H1 (cell line): ENCODE measurements at regions not wholly inside any gene's neighbourhood (a gene's known extent, or its start where the extent isn't known, plus 50 kb on each side); places are given as distances from the start of the nearest gene placed in this dataset.

ENCODE experiments used
- CTCF ChIA-PET: fragments of 300-600 bp; sonication (Branson Sonifier 250); formaldehyde crosslinking; loops from one replicate; lab custom pipeline; 2021; ENCODE audit not compliant: partially characterized antibody; lab: Charles Lee
- POLR2A ChIA-PET: fragments of 300-600 bp; sonication (Branson Sonifier 250); formaldehyde crosslinking; loops from one replicate; lab custom pipeline; 2021; ENCODE audit warnings: inconsistent platforms; ENCODE audit not compliant: partially characterized antibody; lab: Charles Lee
- DNase-seq, 2 experiments: peaks; one replicate each; pipeline versions ENCODE4 v3.0.0 to v3.0.0-alpha.2; 2010 to 2022; ENCODE audit warnings: low spot score in 2 of 2, low read depth in 1 of 2, mixed read lengths in 1 of 2
- FAIRE-seq: peaks from 2 replicates; lab custom pipeline; 2011; peaks lifted over from hg19 to GRCh38; lab: Jason Lieb, UNC
- H2AFZ ChIP-seq: 2 replicates; pipeline ENCODE4 v1.8.1; 2012; ENCODE audit warnings: low read length, inconsistent platforms
- H2AK5ac ChIP-seq: 2 replicates; pipeline ENCODE4 v1.6.1; 2013; ENCODE audit warnings: low read depth, low read length
- H2BK120ac ChIP-seq: replicated peaks from 2 replicates; pipeline ENCODE3; 2013; ENCODE audit warnings: low read depth, low read length, inconsistent platforms
- H2BK12ac ChIP-seq: 2 replicates; pipeline ENCODE4 v1.6.1; 2013; ENCODE audit warnings: low read depth, low read length
- H2BK15ac ChIP-seq: 2 replicates; pipeline ENCODE4 v1.6.1; 2013; ENCODE audit warnings: low read length
- H2BK20ac ChIP-seq: 2 replicates; pipeline ENCODE4 v1.6.1; 2013; ENCODE audit warnings: low read length
- H2BK5ac ChIP-seq: 2 replicates; pipeline ENCODE4 v1.6.1; 2013; ENCODE audit warnings: low read depth, low read length
- H3K14ac ChIP-seq: 2 replicates; pipeline ENCODE4 v1.6.1; 2013; ENCODE audit warnings: inconsistent platforms; ENCODE audit not compliant: insufficient read length
- H3K18ac ChIP-seq: 2 replicates; pipeline ENCODE4 v1.6.1; 2013; ENCODE audit warnings: low read length; ENCODE audit errors: extremely low read depth
- H3K23ac ChIP-seq: 2 replicates; pipeline ENCODE4 v1.6.1; 2013; ENCODE audit warnings: inconsistent platforms; ENCODE audit not compliant: insufficient read length
- H3K23me2 ChIP-seq: 2 replicates; pipeline ENCODE4 v1.6.1; 2013; ENCODE audit warnings: low read depth, low read length
- H3K27ac ChIP-seq: 2 replicates; pipeline ENCODE4 v1.6.1; 2011; ENCODE audit warnings: low read depth, low read length, inconsistent platforms
- H3K27me3 ChIP-seq, 4 experiments: replicated peaks in 1 of 4; 1 replicate in 1 of 4; 2 replicates in 3 of 4; pipeline versions ENCODE4 v1.6.1 to v1.8.1; 2011 to 2013; ENCODE audit warnings: low read length in 3 of 4, mild to moderate bottlenecking in 3 of 4, inconsistent platforms in 2 of 4, mixed read lengths in 2 of 4, moderate library complexity in 1 of 4; ENCODE audit not compliant: control insufficient read depth in 3 of 4, insufficient read depth in 3 of 4; ENCODE audit errors: extremely low read depth in 1 of 4
- H3K36me3 ChIP-seq, 4 experiments: 2 replicates each; pipeline versions ENCODE4 v1.6.1 to v1.8.1; 2011 to 2013; ENCODE audit warnings: mild to moderate bottlenecking in 4 of 4, low read length in 3 of 4, moderate library complexity in 2 of 4, control low read depth in 1 of 4, inconsistent platforms in 1 of 4; ENCODE audit not compliant: insufficient read depth in 4 of 4, control insufficient read depth in 2 of 4
- H3K4ac ChIP-seq: replicated peaks from 2 replicates; pipeline ENCODE3; 2013; ENCODE audit warnings: low read length, low read depth, mixed read lengths, inconsistent platforms; ENCODE audit not compliant: insufficient read length
- H3K4me1 ChIP-seq, 4 experiments: replicated peaks in 1 of 4; 1 replicate in 1 of 4; 2 replicates in 3 of 4; pipeline versions ENCODE4 v1.6.1 to v1.8.1; 2011 to 2013; ENCODE audit warnings: low read length in 3 of 4, inconsistent platforms in 2 of 4, mixed read lengths in 1 of 4; ENCODE audit not compliant: insufficient read depth in 4 of 4, control insufficient read depth in 3 of 4
- H3K4me2 ChIP-seq, 2 experiments: 2 replicates each; pipeline versions ENCODE4 v1.6.1 to v1.8.1; 2011 to 2013; ENCODE audit warnings: low read depth in 2 of 2, low read length in 2 of 2, control low read depth in 1 of 2, inconsistent platforms in 1 of 2, mild to moderate bottlenecking in 1 of 2; ENCODE audit not compliant: insufficient read depth in 1 of 2
- H3K4me3 ChIP-seq, 4 experiments: fragments of 200-600, 300-600 bp in 1 of 4; sonication (generic), shearing (Covaris generic), sonication (Bioruptor Twin) in 1 of 4; 2 replicates each; pipeline versions ENCODE4 v1.5.1 to v1.8.1; 2011 to 2016; ENCODE audit warnings: low read length in 4 of 4, low read depth in 3 of 4, control low read depth in 2 of 4, inconsistent platforms in 2 of 4, mild to moderate bottlenecking in 2 of 4, mixed read lengths in 1 of 4, moderate library complexity in 1 of 4; ENCODE audit not compliant: insufficient read depth in 2 of 4; ENCODE audit errors: extremely low read depth in 1 of 4
- H3K56ac ChIP-seq: replicated peaks from 2 replicates; pipeline ENCODE3; 2013; ENCODE audit warnings: low read depth, mild to moderate bottlenecking, mixed read lengths, low read length, inconsistent platforms; ENCODE audit not compliant: insufficient read length
- H3K79me1 ChIP-seq: 2 replicates; pipeline ENCODE4 v1.6.1; 2013; ENCODE audit warnings: low read depth, low read length, control low read depth
- H3K79me2 ChIP-seq, 2 experiments: 2 replicates each; pipeline versions ENCODE4 v1.6.1 to v1.8.1; 2012 to 2013; ENCODE audit warnings: low read length in 2 of 2, mild to moderate bottlenecking in 2 of 2, inconsistent platforms in 1 of 2; ENCODE audit not compliant: insufficient read depth in 2 of 2, control insufficient read depth in 1 of 2
- H3K9ac ChIP-seq, 4 experiments: replicated peaks in 1 of 4; 1 replicate in 1 of 4; 2 replicates in 3 of 4; pipeline versions ENCODE4 v1.6.1 to v1.8.1; 2011 to 2013; ENCODE audit warnings: low read depth in 3 of 4, low read length in 3 of 4, control low read depth in 2 of 4, mild to moderate bottlenecking in 2 of 4, moderate library complexity in 2 of 4, inconsistent platforms in 1 of 4; ENCODE audit errors: extremely low read depth in 1 of 4
- H3K9me3 ChIP-seq, 2 experiments: 2 replicates each; pipeline versions ENCODE4 v1.6.1 to v1.8.1; 2012 to 2013; ENCODE audit warnings: mild to moderate bottlenecking in 2 of 2, moderate library complexity in 2 of 2, control low read depth in 1 of 2, inconsistent platforms in 1 of 2, low read depth in 1 of 2, low read length in 1 of 2, mixed read lengths in 1 of 2; ENCODE audit not compliant: insufficient read depth in 2 of 2
- H4K20me1 ChIP-seq, 2 experiments: replicated peaks in 1 of 2; 2 replicates each; pipeline versions ENCODE3 to v1.8.1; 2011 to 2013; ENCODE audit warnings: inconsistent platforms in 2 of 2, low read length in 2 of 2, mild to moderate bottlenecking in 1 of 2; ENCODE audit not compliant: insufficient read depth in 2 of 2, control insufficient read depth in 1 of 2
- H4K5ac ChIP-seq: 2 replicates; pipeline ENCODE4 v1.6.1; 2013; ENCODE audit warnings: low read length, low read depth, mixed read lengths, inconsistent platforms; ENCODE audit not compliant: insufficient read length
- H4K8ac ChIP-seq: 2 replicates; pipeline ENCODE4 v1.8.0; 2013; ENCODE audit warnings: mild to moderate bottlenecking, moderate library complexity, low read length, inconsistent platforms; ENCODE audit not compliant: insufficient read depth; ENCODE audit errors: extremely low read depth
- H4K91ac ChIP-seq: replicated peaks from 2 replicates; pipeline ENCODE3; 2013; ENCODE audit warnings: low read length, mixed read lengths, inconsistent platforms; ENCODE audit not compliant: insufficient read length
- CHD1 ChIP-seq: IDR thresholded peaks from 2 replicates; pipeline ENCODE4 v1.6.1; 2012; ENCODE audit warnings: low read depth, low read length, improper control_type of control experiment
- GTF2F1 ChIP-seq: IDR thresholded peaks from 2 replicates; pipeline ENCODE4 v1.6.1; 2012; ENCODE audit warnings: low read depth, low read length, improper control_type of control experiment, borderline replicate concordance
- TAF7 ChIP-seq: optimal IDR thresholded peaks from 2 replicates; pipeline ENCODE3; 2011; ENCODE audit warnings: low read depth, mild to moderate bottlenecking, inconsistent platforms, low read length, moderate library complexity, borderline replicate concordance
- WGBS, 2 experiments: shearing (Covaris generic) in 1 of 2; methylation state at CpG; one replicate each; pipeline versions ENCODE4 v1.1.6 to v1.1.7; 2013 to 2015; ENCODE audit warnings: low lambda C conversion rate in 2 of 2, mixed read lengths in 2 of 2, inconsistent platforms in 1 of 2, low coverage in 1 of 2, missing lambda C conversion rate in 1 of 2; ENCODE audit not compliant: insufficient replicate concordance in 2 of 2, insufficient coverage in 1 of 2, insufficient read length in 1 of 2; ENCODE audit errors: extremely low coverage in 1 of 2, missing lambda C conversion rate in 1 of 2; 5-methylcytosine and 5-hydroxymethylcytosine counted together

DNA sequence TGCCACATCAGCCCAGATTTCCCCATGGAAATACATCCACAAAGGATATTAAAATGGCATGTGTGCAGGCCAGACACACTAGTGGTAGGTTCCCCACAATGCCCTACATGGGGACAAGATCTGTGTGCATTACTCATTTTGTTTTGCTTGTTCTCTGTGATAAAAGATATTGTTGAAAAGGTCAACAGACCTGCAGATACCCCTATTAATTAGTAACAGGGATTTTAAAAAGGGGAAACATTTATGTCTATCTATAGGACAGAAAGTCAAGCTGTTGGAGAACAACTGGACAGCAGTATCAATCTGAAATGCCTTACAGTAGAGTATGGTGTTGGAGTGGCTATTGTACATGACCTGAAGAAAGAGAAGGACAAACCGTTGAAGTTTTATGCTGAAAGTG is 596.0 kb upstream of the GRM7 start:
- Histone ChIP-seq H3K4me1 (no peaks in the 10 kb centered on the region), H2BK15ac (no peak overlapping the region), H4K5ac (no peak overlapping the region), H3K56ac (no peak overlapping the region), H3K9ac (no peak overlapping the region), H2AFZ (no peak overlapping the region), H2BK5ac (no peak overlapping the region), H3K4me3 (no peak overlapping the region), H3K9me3 (no peaks in the 10 kb centered on the region), H2BK120ac (no peak overlapping the region), H3K4me2 (no peak overlapping the region), H3K27ac (no peak overlapping the region), H3K23me2 (no peaks in the 10 kb centered on the region), H3K79me1 (no peaks in the 10 kb centered on the region), H3K23ac (no peak overlapping the region), H2AK5ac (no peak overlapping the region), H4K91ac (no peak overlapping the region), H3K36me3 (no peaks in the 10 kb centered on the region), H3K18ac (no peak overlapping the region), H3K4ac (no peak overlapping the region), H3K27me3 (no peaks in the 10 kb centered on the region), H3K14ac (no peak overlapping the region), H2BK12ac (no peak overlapping the region), H3K79me2 (no peaks in the 10 kb centered on the region), H4K8ac (no peak overlapping the region), H4K20me1 (no peaks in the 10 kb centered on the region), H2BK20ac (no peak overlapping the region)
- TF ChIP-seq CHD1 (no peak), TAF7 (no peak), GTF2F1 (no peak)
- CTCF ChIA-PET = no interaction called here
- 88% methylated on average over 1 of the region's 1 CpG; no CpG with 5 or more reads in 1 of the 2 experiments for WGBS, 2 experiments
- FAIRE-seq (no peak), DNase-seq (no peak)
- POLR2A ChIA-PET = no interaction called here
